ENCODE measurements at regions not wholly inside any gene's neighbourhood (a gene's known extent, or its start where the extent isn't known, plus 50 kb on each side); places are given as distances from the start of the nearest gene placed in this dataset.

DNA sequence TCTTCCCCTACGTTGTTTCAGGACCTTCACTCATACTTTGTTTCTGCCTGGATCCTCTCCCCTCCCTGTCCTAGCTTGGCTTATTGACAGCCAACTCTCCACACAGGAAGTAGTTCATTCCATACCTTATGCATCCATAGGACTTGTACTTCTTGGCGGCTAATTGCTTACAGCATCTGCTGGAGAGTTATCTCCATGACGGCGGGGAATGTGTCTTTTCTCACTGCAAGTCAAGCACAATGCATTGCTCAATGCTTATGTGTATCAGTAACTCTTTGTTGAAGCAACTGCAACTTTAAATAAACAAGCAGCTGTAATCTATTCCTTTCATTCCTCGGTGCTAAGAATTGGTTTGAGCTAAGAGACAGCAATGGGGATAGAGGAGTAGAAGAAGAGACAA lies 551.3 kb upstream of the EPHA7 start:
- no peaks in the 10 kb centered on the region for H3K27me3 Mint-ChIP-seq (ENCODE audit: low read depth)
- H3K27ac Mint-ChIP-seq (ENCODE audit: unreplicated experiment) = no peak overlapping the region
- TF ChIP-seq, protein P1, sequence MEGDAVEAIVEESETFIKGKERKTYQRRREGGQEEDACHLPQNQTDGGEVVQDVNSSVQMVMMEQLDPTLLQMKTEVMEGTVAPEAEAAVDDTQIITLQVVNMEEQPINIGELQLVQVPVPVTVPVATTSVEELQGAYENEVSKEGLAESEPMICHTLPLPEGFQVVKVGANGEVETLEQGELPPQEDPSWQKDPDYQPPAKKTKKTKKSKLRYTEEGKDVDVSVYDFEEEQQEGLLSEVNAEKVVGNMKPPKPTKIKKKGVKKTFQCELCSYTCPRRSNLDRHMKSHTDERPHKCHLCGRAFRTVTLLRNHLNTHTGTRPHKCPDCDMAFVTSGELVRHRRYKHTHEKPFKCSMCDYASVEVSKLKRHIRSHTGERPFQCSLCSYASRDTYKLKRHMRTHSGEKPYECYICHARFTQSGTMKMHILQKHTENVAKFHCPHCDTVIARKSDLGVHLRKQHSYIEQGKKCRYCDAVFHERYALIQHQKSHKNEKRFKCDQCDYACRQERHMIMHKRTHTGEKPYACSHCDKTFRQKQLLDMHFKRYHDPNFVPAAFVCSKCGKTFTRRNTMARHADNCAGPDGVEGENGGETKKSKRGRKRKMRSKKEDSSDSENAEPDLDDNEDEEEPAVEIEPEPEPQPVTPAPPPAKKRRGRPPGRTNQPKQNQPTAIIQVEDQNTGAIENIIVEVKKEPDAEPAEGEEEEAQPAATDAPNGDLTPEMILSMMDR (IDR thresholded peaks at IDR 0.05) = no peak
- DNase-seq (ENCODE audit: low spot score) = no peak
- peaks cover 25% of the 10 kb centered on the region for H3K4me1 Mint-ChIP-seq (ENCODE audit: low read depth)
- peaks cover 3% of the 10 kb centered on the region for H3K9me3 Mint-ChIP-seq (ENCODE audit: low read depth)
- no peaks in the 10 kb centered on the region for H3K36me3 Mint-ChIP-seq (ENCODE audit: low read depth)
- no peak overlapping the region for H3K4me3 Mint-ChIP-seq (ENCODE audit: unreplicated experiment)

DNA sequence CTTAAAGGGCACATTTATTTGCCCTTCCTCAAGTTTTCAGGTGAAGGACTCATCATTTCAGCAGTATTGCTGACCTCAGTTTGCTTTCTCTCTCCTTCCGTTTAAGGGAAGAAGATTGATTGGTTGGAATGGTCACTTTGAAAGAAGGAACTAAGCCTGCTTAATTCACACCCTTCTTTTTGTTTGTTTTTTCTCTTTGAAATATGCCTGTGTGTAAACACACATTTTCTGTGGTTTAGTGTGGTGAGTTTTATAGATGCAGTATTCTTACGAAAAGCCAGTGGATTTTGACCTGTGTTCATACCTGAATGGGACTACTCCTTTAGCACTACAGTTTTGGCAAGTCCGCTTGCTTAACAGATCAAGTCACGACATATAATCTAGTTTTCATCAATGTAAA lies 548.8 kb upstream of the EPHA7 start:
- TF ChIP-seq, protein P1 (IDR thresholded peaks at IDR 0.05) = no peak
- Mint-ChIP-seq H3K36me3 (ENCODE audit: low read depth) (peaks cover 2% of the 10 kb centered on the region), H3K27me3 (ENCODE audit: low read depth) (no peaks in the 10 kb centered on the region), H3K27ac (ENCODE audit: unreplicated experiment) (no peak overlapping the region), H3K4me3 (ENCODE audit: unreplicated experiment) (no peak overlapping the region), H3K9me3 (ENCODE audit: low read depth) (peaks cover 3% of the 10 kb centered on the region), H3K4me1 (ENCODE audit: low read depth) (peaks cover 12% of the 10 kb centered on the region)
- no peak for DNase-seq (ENCODE audit: low spot score)

DNA sequence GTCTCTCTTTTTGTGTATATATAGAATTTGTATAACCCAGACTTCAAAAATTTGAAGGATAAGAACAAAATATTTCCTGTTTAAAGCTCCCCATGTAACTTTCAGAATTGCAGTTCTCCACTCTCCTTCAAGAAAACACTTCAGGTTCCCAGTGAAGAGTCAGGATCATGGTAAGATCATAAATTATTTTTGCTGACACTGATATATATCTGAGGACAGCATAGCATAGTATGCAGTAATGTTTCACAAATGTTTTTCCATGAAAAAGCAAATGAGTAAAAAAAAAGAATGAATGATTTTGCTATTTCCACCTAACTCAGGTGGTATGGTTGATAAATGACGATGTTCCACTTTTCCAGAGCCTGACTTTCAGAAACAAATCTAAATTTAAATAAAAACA lies 545.6 kb upstream of the EPHA7 start:
- TF ChIP-seq, protein P1 (IDR thresholded peaks at IDR 0.05) = no peak
- Mint-ChIP-seq H3K4me3 (ENCODE audit: unreplicated experiment) (no peak overlapping the region), H3K4me1 (ENCODE audit: low read depth) (no peaks in the 10 kb centered on the region), H3K27ac (ENCODE audit: unreplicated experiment) (no peak overlapping the region), H3K27me3 (ENCODE audit: low read depth) (no peaks in the 10 kb centered on the region), H3K36me3 (ENCODE audit: low read depth) (peaks cover 2% of the 10 kb centered on the region), H3K9me3 (ENCODE audit: low read depth) (no peaks in the 10 kb centered on the region)
- DNase-seq (ENCODE audit: low spot score) = no peak

DNA sequence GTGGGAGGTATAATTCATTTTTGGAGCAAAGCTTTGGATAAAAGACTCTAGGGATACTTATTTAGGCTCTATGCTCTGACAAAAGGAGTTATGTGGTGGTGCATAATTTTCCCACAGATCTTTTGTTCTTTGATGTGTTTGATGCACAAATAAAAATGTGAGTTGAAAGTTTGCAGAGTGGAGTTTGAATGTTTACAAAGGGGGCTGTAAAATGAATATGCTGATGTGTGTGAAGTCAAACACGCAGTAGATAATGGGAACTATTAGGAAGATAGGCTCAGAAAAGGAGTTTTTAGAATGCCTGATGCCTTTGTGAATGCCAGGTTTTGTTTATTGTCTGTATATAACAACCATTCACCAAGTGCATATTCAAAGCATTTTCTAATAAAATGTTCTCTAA lies 545.0 kb upstream of the EPHA7 start:
- H3K27me3 Mint-ChIP-seq (ENCODE audit: low read depth) = no peaks in the 10 kb centered on the region
- H3K27ac Mint-ChIP-seq (ENCODE audit: unreplicated experiment) = no peak overlapping the region
- no peak overlapping the region for H3K4me3 Mint-ChIP-seq (ENCODE audit: unreplicated experiment)
- H3K9me3 Mint-ChIP-seq (ENCODE audit: low read depth) = no peaks in the 10 kb centered on the region
- TF ChIP-seq, protein P1 (IDR thresholded peaks at IDR 0.05) = no peak
- H3K36me3 Mint-ChIP-seq (ENCODE audit: low read depth) = peaks cover 2% of the 10 kb centered on the region
- no peak for DNase-seq (ENCODE audit: low spot score)
- no peaks in the 10 kb centered on the region for H3K4me1 Mint-ChIP-seq (ENCODE audit: low read depth)

DNA sequence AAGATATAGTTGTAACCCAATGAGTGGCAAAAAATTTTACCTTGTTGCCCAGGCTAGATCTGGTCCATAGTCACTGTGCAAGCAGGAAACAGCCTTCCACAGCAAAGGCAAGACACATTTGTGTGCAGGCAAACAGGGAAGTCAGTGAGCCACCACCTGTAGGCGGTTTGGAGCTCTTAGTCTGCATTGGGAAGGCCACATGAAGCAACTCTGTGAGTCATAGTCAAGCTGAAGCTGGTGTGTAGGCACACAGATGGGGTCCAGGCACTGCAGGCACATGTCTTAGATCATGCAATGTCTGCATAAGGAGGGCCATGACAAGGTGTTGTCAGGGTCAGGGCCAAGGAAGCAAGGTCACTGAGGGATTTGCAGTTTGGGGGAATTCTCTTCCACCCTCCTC lies 543.2 kb upstream of the EPHA7 start:
- Mint-ChIP-seq H3K9me3 (ENCODE audit: low read depth) (no peaks in the 10 kb centered on the region), H3K36me3 (ENCODE audit: low read depth) (peaks cover 2% of the 10 kb centered on the region), H3K27ac (ENCODE audit: unreplicated experiment) (no peak overlapping the region), H3K27me3 (ENCODE audit: low read depth) (no peaks in the 10 kb centered on the region), H3K4me1 (ENCODE audit: low read depth) (peaks cover 3% of the 10 kb centered on the region), H3K4me3 (ENCODE audit: unreplicated experiment) (no peak overlapping the region)
- TF ChIP-seq, protein P1 (IDR thresholded peaks at IDR 0.05) = no peak
- no peak for DNase-seq (ENCODE audit: low spot score)

All from chondrocyte (in vitro differentiated cells).